ENCODE measurements at regions not wholly inside any gene's neighbourhood (a gene's known extent, or its start where the extent isn't known, plus 50 kb on each side); places are given as distances from the start of the nearest gene placed in this dataset.

GRCh38 chr6:137740091-137740755, 126.8 kb upstream of the TNFAIP3 start:
- Histone ChIP-seq H3K4me3 (no peak overlapping the region), H3K27me3 (no peaks in the 10 kb centered on the region), H3K27ac (no peak overlapping the region), H3K9me3 (no peaks in the 10 kb centered on the region), H3K4me1 (no peaks in the 10 kb centered on the region), H3K36me3 (no peaks in the 10 kb centered on the region)
- no peak for TF ChIP-seq POLR2A (IDR thresholded peaks at IDR 0.05)
- TF ChIP-seq CTCF (IDR thresholded peaks at IDR 0.05) = no peak
- TF ChIP-seq EP300 (IDR thresholded peaks at IDR 0.05) = no peak
- no peak for TF ChIP-seq POLR2AphosphoS5 (IDR thresholded peaks at IDR 0.05)
- WGBS, 2 donors = 83 to 90% methylated on average over 7 of the region's 7 CpGs
- intact Hi-C loops (cut with DNase I) = no loop called here
- no peak for DNase-seq

GRCh38 chr6:137740967-137741761, 125.9 kb upstream of the TNFAIP3 start:
- no peak for DNase-seq
- WGBS, 2 donors = 87 to 89% methylated on average over 10 of the region's 10 CpGs
- Histone ChIP-seq H3K9me3 (no peaks in the 10 kb centered on the region), H3K4me1 (no peaks in the 10 kb centered on the region), H3K27ac (no peak overlapping the region), H3K27me3 (no peaks in the 10 kb centered on the region), H3K36me3 (no peaks in the 10 kb centered on the region), H3K4me3 (no peak overlapping the region)
- intact Hi-C loops (cut with DNase I) = no loop called here
- TF ChIP-seq CTCF (IDR thresholded peaks at IDR 0.05) = no peak
- TF ChIP-seq POLR2AphosphoS5 (IDR thresholded peaks at IDR 0.05) = no peak
- TF ChIP-seq POLR2A (IDR thresholded peaks at IDR 0.05) = no peak
- TF ChIP-seq EP300 (IDR thresholded peaks at IDR 0.05) = no peak

GRCh38 chr6:137743493-137743892, 123.6 kb upstream of the TNFAIP3 start:
- Histone ChIP-seq H3K4me1 (no peaks in the 10 kb centered on the region), H3K27ac (no peak overlapping the region), H3K4me3 (no peak overlapping the region), H3K36me3 (no peaks in the 10 kb centered on the region), H3K9me3 (no peaks in the 10 kb centered on the region), H3K27me3 (no peaks in the 10 kb centered on the region)
- TF ChIP-seq POLR2AphosphoS5 (IDR thresholded peaks at IDR 0.05) (no peak), EP300 (IDR thresholded peaks at IDR 0.05) (no peak), POLR2A (IDR thresholded peaks at IDR 0.05) (no peak)
- DNase-seq = no peak
- WGBS, 2 donors = 89 to 94% methylated on average over 4 of the region's 4 CpGs
- intact Hi-C loops (cut with DNase I) = no loop called here

GRCh38 chr6:137744877-137745276, 122.2 kb upstream of the TNFAIP3 start:
- H3K27ac ChIP-seq = no peak overlapping the region
- 75 to 87% methylated on average over 3 of the region's 3 CpGs for WGBS, 2 donors
- no peaks in the 10 kb centered on the region for H3K27me3 ChIP-seq
- intact Hi-C loops (cut with DNase I) = no loop called here
- H3K4me1 ChIP-seq = no peaks in the 10 kb centered on the region
- H3K36me3 ChIP-seq = no peaks in the 10 kb centered on the region
- H3K9me3 ChIP-seq = no peaks in the 10 kb centered on the region
- TF ChIP-seq EP300 (IDR thresholded peaks at IDR 0.05) = no peak
- no peak for TF ChIP-seq POLR2AphosphoS5 (IDR thresholded peaks at IDR 0.05)
- TF ChIP-seq POLR2A (IDR thresholded peaks at IDR 0.05) = no peak
- DNase-seq = no peak
- H3K4me3 ChIP-seq = no peak overlapping the region

- intact Hi-C loops (cut with DNase I) = no loop called here
- TF ChIP-seq EP300 (IDR thresholded peaks at IDR 0.05) (no peak), CTCF (IDR thresholded peaks at IDR 0.05) (no peak), POLR2AphosphoS5 (IDR thresholded peaks at IDR 0.05) (no peak), POLR2A (IDR thresholded peaks at IDR 0.05) (no peak)
- Histone ChIP-seq H3K27me3 (no peaks in the 10 kb centered on the region), H3K27ac (no peak overlapping the region), H3K9me3 (no peaks in the 10 kb centered on the region), H3K4me3 (no peak overlapping the region), H3K36me3 (no peaks in the 10 kb centered on the region), H3K4me1 (no peaks in the 10 kb centered on the region)
- WGBS, 2 donors = 70 to 75% methylated on average over 1 of the region's 1 CpG
- no peak for DNase-seq
Observed at GRCh38 chr6:137745321-137745720, 121.7 kb upstream of the TNFAIP3 start.
